T-helper 17 cell (primary cell): ENCODE measurements at regions not wholly inside any gene's neighbourhood (a gene's known extent, or its start where the extent isn't known, plus 50 kb on each side); places are given as distances from the start of the nearest gene placed in this dataset.

Experiments
- ATAC-seq: fragments of 150-1000 bp; cut with Tn5 transposase; 2 replicates; pipeline ENCODE4 v1.10.0; 2021; ENCODE audit warnings: mild to moderate bottlenecking, moderate library complexity
- DNase-seq, 3 donors: peaks; one replicate each; pipeline versions ENCODE4 v3.0.0 to v3.0.0-alpha.2; 2020 to 2021
- H3K9me3 ChIP-seq: one replicate; pipeline ENCODE4 v1.7.0; 2013; ENCODE audit warnings: low read length, mild to moderate bottlenecking; ENCODE audit not compliant: control insufficient read depth, poor library complexity, severe bottlenecking
- H3K27ac Mint-ChIP-seq: one replicate; pipeline ENCODE4 v1.8.0; 2022; ENCODE audit warnings: mild to moderate bottlenecking, moderate library complexity, mixed read lengths
- H3K27me3 Mint-ChIP-seq: one replicate; pipeline ENCODE4 v1.8.0; 2022; ENCODE audit warnings: mixed read lengths
- H3K36me3 Mint-ChIP-seq: one replicate; pipeline ENCODE4 v1.8.0; 2022; ENCODE audit warnings: low read depth, mixed read lengths
- H3K4me1 Mint-ChIP-seq: one replicate; pipeline ENCODE4 v1.8.0; 2022; ENCODE audit warnings: mild to moderate bottlenecking, mixed read lengths
- H3K4me3 Mint-ChIP-seq: one replicate; pipeline ENCODE4 v1.8.0; 2022; ENCODE audit warnings: mild to moderate bottlenecking, moderate library complexity, mixed read lengths

DNA sequence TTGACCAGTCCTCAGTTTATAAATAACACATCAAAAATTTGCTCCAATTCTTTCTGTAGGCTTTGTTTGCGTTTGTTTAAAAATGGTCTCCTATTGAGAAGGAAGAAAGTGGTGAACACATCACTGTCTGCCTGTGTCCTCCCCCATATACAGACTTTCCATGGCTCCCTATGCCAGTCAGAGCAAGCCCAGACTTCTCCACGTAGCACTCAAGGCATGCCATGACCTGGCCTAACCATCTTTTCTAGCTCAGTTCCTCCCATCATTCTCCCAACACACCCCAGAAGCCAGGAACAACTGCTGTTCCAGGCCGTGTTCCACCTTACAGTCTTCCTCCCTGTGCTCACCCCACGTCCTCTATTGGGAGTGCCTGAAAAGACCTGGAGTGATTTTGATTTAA, 129.6 kb upstream of the ZNF618 start:
- no peaks in the 10 kb centered on the region for H3K4me1 Mint-ChIP-seq
- peaks cover 3% of the 10 kb centered on the region for H3K9me3 ChIP-seq
- peaks cover 6% of the 10 kb centered on the region for H3K27me3 Mint-ChIP-seq
- no peak overlapping the region for H3K27ac Mint-ChIP-seq
- ATAC-seq (no peak), DNase-seq (no peak)
- no peak overlapping the region for H3K4me3 Mint-ChIP-seq
- H3K36me3 Mint-ChIP-seq = peaks cover 5% of the 10 kb centered on the region

DNA sequence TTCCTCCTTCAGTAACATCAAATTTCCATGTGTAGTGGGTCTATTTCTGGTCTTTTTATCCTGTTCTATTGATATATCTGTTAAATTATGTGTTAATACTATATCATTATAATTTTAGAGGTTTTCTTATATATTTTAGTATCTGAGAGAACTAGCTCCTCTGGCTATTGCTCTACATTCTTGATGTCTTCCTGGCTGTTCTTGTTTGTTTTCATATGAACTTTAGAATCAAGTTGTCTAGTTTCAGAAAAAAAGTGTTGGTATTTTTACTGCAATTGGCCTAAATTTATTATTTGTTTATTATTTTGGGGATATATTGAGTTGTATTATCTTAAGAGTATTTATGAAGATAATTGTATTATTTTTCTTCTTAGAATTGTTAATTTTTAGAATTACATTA, 128.0 kb upstream of the ZNF618 start:
- H3K9me3 ChIP-seq = peaks cover 3% of the 10 kb centered on the region
- H3K27ac Mint-ChIP-seq = no peak overlapping the region
- H3K4me3 Mint-ChIP-seq = no peak overlapping the region
- H3K36me3 Mint-ChIP-seq = peaks cover 2% of the 10 kb centered on the region
- H3K27me3 Mint-ChIP-seq = peaks cover 19% of the 10 kb centered on the region
- DNase-seq (no peak), ATAC-seq (no peak)
- H3K4me1 Mint-ChIP-seq = no peaks in the 10 kb centered on the region

DNA sequence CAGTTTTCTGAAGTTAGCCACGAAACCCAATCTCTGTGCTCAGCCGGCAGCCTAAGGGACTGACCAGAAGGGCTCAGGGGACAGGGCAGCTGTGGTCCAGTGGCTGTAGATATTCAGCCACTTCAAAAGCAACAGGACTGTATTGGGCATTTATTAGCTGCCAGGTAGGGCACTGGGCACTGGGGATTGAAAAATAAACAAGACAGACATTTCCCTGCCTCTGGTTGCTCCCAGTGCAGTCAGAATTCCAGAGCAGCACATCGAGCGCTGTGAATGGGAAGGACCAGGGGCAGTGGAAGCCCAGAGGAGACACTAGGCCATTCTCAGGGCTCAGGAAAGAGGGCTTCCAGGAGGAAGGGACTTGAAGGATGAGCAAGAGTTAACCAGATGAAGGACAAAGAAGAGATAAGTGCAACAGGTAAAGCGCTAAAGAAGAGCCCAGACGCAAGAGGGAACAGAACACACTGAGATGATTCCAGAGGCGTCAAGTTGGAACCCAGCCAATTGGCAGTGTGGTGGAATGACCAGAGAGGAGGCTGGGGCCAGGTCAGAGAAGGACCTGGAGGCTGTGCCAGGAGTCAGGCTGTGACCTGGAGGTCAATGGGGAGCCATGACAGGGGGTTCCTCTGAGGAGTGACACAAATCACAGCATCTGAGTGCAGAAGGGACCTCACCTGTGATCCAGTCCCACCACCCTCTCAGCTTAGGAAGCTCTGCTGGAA, 122.5 kb upstream of the ZNF618 start:
- peaks cover 2% of the 10 kb centered on the region for H3K36me3 Mint-ChIP-seq
- no peaks in the 10 kb centered on the region for H3K4me1 Mint-ChIP-seq
- H3K4me3 Mint-ChIP-seq = no peak overlapping the region
- H3K27me3 Mint-ChIP-seq = peaks cover 40% of the 10 kb centered on the region
- ATAC-seq (no peak), DNase-seq (no peak)
- no peak overlapping the region for H3K27ac Mint-ChIP-seq
- H3K9me3 ChIP-seq = peaks cover 3% of the 10 kb centered on the region

DNA sequence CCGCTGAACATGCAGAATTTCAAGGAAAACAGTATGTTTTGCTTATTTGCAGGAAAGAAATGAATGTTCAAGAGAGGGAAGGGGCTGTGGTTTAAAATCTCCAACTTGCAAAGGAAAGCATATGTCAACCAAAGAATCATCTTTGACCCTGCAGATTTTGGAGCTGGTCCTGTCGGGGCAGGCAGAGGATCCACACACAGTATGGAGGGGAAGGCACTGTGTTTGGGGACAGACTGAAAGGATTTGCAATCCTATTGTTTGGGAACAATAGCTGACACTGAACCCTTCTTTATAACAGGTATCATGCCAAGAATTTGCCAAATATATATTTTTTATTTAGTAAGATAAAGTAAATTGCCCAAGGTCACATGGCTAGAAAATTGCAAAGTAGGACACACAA, 121.4 kb upstream of the ZNF618 start:
- DNase-seq (no peak), ATAC-seq (no peak)
- Mint-ChIP-seq H3K4me1 (no peaks in the 10 kb centered on the region), H3K27ac (no peak overlapping the region), H3K36me3 (peaks cover 3% of the 10 kb centered on the region), H3K4me3 (no peak overlapping the region), H3K27me3 (peaks cover 51% of the 10 kb centered on the region)
- H3K9me3 ChIP-seq = peaks cover 3% of the 10 kb centered on the region

DNA sequence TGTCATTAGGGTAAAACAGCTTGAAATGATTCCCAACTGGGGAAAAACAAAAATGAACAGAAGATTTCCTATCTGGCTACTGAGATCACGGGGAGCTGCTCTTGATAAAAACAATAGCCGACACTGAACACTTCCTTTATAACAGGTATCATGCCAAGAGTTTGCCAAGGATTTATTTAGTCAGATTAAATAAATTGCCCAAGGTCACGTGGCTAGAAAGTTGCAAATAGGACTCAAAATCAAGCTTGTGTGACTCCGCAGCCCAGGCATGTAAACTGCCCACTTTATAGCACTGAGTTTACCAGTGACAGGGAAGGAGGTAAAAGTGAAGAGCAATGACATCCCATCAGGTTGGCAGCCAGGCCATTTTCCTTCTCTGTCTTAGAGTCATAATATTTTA, 120.7 kb upstream of the ZNF618 start:
- H3K4me1 Mint-ChIP-seq = no peaks in the 10 kb centered on the region
- ATAC-seq = no peak
- H3K36me3 Mint-ChIP-seq = peaks cover 3% of the 10 kb centered on the region
- no peak overlapping the region for H3K27ac Mint-ChIP-seq
- no peak for DNase-seq
- peaks cover 3% of the 10 kb centered on the region for H3K9me3 ChIP-seq
- H3K4me3 Mint-ChIP-seq = no peak overlapping the region
- peaks cover 51% of the 10 kb centered on the region for H3K27me3 Mint-ChIP-seq

DNA sequence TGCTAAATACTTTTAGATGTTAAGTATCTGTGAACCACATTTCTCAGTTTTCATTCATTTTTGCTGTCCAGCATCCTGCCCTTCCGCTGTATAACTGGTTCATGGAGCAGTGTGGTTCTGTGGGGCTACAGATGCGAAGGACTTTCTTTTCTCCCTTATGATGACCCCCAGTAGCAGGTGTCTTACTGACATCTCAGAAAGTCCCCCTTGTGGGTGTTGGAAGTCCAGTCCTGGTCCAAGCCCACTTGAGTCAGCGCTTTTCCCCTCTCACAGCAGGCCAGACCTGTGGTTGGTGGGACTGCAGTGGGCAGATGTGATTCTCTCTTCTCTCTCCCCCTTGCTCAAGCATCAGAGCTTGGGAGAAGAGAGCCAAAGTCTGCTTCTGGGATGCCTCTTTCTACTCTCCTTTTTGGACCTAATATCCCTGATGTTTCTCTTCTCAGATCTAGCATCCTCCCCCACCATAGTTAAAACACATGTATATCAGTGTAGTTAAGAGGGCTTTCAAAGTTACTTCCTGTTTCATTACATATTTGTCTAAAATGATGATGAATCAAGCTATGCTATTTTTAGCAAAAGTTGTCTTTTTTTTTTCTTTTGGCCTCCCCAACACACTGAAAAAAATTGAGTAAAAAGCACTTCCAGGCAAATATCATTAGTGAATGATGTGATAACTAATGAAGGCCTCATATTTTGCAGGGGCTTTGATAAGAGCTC, 119.5 kb upstream of the ZNF618 start:
- Mint-ChIP-seq H3K36me3 (peaks cover 3% of the 10 kb centered on the region), H3K27ac (no peak overlapping the region), H3K27me3 (peaks cover 51% of the 10 kb centered on the region), H3K4me3 (no peak overlapping the region), H3K4me1 (no peaks in the 10 kb centered on the region)
- DNase-seq = no peak
- no peak for ATAC-seq
- peaks cover 3% of the 10 kb centered on the region for H3K9me3 ChIP-seq

DNA sequence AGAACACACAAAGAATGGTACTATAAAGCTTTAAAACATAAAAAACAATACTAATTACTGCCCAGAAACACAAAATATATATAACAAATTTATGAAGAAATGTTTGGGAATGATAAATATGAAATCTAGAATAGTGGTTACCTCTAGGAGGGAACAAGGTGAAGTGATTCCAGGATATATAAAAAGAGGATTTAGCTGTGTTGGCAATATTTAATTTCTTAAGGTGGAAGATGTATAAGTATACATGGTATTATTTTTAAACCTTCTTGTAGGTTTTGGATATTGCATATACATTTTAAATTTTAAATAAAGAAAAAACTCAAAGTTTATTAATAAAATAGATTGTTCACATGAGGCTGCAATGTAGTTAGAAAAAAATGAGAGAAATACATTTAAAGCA, 112.7 kb upstream of the ZNF618 start:
- Mint-ChIP-seq H3K36me3 (peaks cover 3% of the 10 kb centered on the region), H3K27ac (no peak overlapping the region), H3K27me3 (peaks cover 11% of the 10 kb centered on the region), H3K4me3 (no peak overlapping the region), H3K4me1 (no peaks in the 10 kb centered on the region)
- H3K9me3 ChIP-seq = peaks cover 3% of the 10 kb centered on the region
- DNase-seq (no peak), ATAC-seq (no peak)

DNA sequence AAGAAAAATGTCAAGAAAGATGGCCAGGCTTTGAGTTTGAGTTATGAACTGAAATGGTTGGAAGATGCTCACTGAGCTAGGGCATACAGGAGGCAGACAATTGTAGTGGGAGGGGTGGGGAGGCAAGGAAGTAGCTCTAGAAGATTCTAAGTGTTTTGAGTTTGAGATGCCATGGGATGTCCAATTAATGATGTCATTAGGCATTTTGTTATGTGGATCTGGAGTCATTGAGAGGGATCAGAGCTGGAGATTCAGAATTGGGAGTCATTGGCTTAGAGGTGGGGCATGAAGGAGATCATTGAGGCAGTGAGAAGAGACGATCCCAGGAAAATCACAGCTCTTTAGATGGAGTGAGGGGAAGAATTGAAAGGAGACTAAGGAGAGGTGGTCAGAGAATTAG, 111.5 kb upstream of the ZNF618 start:
- H3K4me3 Mint-ChIP-seq = no peak overlapping the region
- H3K27me3 Mint-ChIP-seq = peaks cover under 1% of the 10 kb centered on the region
- DNase-seq (no peak), ATAC-seq (no peak)
- H3K27ac Mint-ChIP-seq = no peak overlapping the region
- no peaks in the 10 kb centered on the region for H3K4me1 Mint-ChIP-seq
- H3K36me3 Mint-ChIP-seq = no peaks in the 10 kb centered on the region
- H3K9me3 ChIP-seq = peaks cover 3% of the 10 kb centered on the region

DNA sequence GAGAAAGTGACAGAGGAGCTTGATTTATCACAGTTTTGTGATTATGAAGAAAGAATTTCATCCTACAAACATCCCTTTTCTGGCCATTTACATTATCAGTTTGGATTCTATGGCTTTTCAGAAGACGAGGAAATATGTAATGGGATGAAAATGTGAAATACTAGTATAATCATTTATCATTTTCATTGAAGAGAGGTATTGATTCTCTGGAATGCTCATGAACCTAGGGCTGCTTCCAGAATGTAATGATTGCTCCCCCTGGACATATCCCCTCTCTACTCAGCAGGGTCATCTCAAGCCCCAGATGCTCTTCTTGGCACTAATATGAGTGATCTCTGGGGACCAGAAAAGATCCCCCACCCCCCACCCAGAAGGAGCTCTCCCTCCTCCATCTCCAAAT, 106.7 kb upstream of the ZNF618 start:
- peaks cover 6% of the 10 kb centered on the region for H3K27me3 Mint-ChIP-seq

DNA sequence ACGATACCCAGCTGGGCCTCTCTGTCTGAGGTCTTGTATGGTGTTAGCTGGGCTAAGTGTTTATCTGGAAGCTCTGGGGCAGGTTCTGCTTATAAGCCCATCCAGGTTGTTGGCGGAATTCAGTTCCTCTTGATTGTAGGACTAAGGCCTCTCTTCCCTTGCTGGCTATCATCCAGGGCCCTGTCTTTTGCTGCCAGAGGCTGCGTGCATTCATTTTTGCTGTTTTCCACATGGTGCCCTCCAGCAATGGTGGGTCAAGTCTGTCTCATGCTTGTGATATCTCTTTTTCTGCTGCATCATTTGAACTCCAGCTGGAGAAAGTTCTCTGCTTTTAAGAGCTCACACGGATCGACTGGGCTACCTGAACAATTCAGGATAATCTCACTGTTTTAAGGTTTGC, 105.7 kb upstream of the ZNF618 start:
- H3K27ac Mint-ChIP-seq = no peak overlapping the region
- H3K4me1 Mint-ChIP-seq = no peaks in the 10 kb centered on the region
- H3K9me3 ChIP-seq = no peaks in the 10 kb centered on the region
- DNase-seq = no peak
- H3K4me3 Mint-ChIP-seq = no peak overlapping the region
- H3K36me3 Mint-ChIP-seq = no peaks in the 10 kb centered on the region
- peaks cover 6% of the 10 kb centered on the region for H3K27me3 Mint-ChIP-seq
- no peak for ATAC-seq

More for the DNA sequence above, 106.7 kb upstream of the ZNF618 start:
- H3K9me3 ChIP-seq = no peaks in the 10 kb centered on the region
- no peak for ATAC-seq
- Mint-ChIP-seq H3K4me3 (no peak overlapping the region), H3K27ac (no peak overlapping the region), H3K36me3 (no peaks in the 10 kb centered on the region), H3K4me1 (no peaks in the 10 kb centered on the region)
- no peak for DNase-seq

DNA sequence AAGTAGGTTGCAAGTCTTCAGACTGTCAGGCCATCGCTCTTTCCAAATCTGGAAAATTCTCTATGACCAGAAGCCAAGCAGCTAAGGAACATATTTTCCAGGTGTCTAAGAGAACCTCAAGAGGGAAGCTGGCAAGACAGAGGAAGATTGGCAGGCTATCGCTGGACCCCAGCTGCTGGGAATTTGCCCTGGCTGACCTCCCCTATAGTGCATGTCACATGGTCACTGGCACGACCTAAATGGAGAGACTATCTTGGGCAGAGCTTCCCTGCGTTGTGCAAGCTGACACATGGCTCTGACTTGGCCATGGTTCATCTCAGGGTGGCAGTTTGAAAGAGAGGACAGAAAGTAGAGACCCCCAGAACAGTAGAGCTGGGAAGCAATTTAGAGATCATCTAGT, 104.9 kb upstream of the ZNF618 start:
- Mint-ChIP-seq H3K36me3 (no peaks in the 10 kb centered on the region), H3K27me3 (peaks cover 7% of the 10 kb centered on the region), H3K27ac (no peak overlapping the region), H3K4me1 (no peaks in the 10 kb centered on the region), H3K4me3 (no peak overlapping the region)
- no peak for DNase-seq
- no peaks in the 10 kb centered on the region for H3K9me3 ChIP-seq
- ATAC-seq = no peak

DNA sequence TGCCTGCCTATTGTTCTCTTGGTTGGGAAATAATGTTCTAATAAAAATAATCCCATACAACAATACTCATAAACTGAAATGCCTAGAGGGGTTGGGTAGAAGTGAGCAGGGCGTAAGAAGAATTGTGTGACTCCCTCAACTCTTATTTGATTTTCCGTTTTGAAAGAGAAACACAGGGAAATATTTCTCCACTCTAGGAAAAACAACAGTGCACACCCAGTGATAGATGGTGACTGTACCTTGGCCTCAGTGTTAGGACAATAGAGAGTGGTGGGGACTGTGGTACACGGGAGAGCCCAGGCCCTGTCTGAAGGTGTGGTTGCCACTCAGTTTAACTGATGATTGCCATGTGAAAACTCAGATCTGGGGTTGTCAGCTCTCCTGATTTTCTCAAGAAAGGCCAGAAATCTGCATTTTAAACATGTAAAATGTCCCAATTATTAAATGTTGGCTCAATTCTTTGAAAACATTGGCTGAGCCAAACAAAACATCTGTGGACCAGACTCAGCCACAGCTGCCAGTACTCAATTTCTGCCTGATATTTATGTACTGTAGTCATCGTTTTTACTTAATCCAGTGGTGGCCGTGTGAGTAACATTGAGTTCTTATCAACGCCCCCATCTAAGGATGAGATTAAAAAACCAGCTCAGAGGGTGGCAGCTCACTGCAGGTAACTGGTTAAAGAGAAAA, 103.8 kb upstream of the ZNF618 start:
- ATAC-seq = no peak
- H3K36me3 Mint-ChIP-seq = no peaks in the 10 kb centered on the region
- H3K4me1 Mint-ChIP-seq = no peaks in the 10 kb centered on the region
- DNase-seq = no peak
- no peaks in the 10 kb centered on the region for H3K9me3 ChIP-seq
- no peak overlapping the region for H3K4me3 Mint-ChIP-seq
- peaks cover 15% of the 10 kb centered on the region for H3K27me3 Mint-ChIP-seq
- H3K27ac Mint-ChIP-seq = no peak overlapping the region

DNA sequence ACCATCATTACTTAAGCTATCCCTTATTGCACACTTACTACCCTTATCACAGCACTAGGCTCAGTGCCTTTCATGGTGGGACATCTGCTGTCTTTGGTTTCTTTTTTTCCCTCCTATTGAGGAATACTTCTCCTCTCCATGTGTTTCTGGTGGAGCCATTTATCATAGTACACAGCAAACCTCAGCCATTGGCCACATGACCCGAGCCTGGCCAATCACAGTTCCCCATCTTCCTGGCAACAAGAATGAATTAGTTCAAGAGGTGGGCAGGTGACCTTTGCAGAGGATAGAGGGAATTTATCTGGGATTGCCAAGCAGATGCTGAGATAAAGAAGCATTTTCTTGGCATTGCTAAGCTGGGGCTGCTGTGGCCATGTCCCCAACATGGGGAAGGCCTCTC, 101.1 kb upstream of the ZNF618 start:
- H3K9me3 ChIP-seq = no peaks in the 10 kb centered on the region
- Mint-ChIP-seq H3K27ac (no peak overlapping the region), H3K4me3 (no peak overlapping the region), H3K27me3 (peaks cover 15% of the 10 kb centered on the region), H3K4me1 (no peaks in the 10 kb centered on the region), H3K36me3 (no peaks in the 10 kb centered on the region)
- no peak for DNase-seq
- no peak for ATAC-seq
